H1 (cell line): ENCODE measurements at regions not wholly inside any gene's neighbourhood (a gene's known extent, or its start where the extent isn't known, plus 50 kb on each side); places are given as distances from the start of the nearest gene placed in this dataset.

Experiments
- CTCF ChIA-PET: fragments of 300-600 bp; sonication (Branson Sonifier 250); formaldehyde crosslinking; loops from one replicate; lab custom pipeline; 2021; ENCODE audit not compliant: partially characterized antibody; lab: Charles Lee
- POLR2A ChIA-PET: fragments of 300-600 bp; sonication (Branson Sonifier 250); formaldehyde crosslinking; loops from one replicate; lab custom pipeline; 2021; ENCODE audit warnings: inconsistent platforms; ENCODE audit not compliant: partially characterized antibody; lab: Charles Lee
- DNase-seq, 2 experiments: peaks; one replicate each; pipeline versions ENCODE4 v3.0.0 to v3.0.0-alpha.2; 2010 to 2022; ENCODE audit warnings: low spot score in 2 of 2, low read depth in 1 of 2, mixed read lengths in 1 of 2
- FAIRE-seq: peaks from 2 replicates; lab custom pipeline; 2011; peaks lifted over from hg19 to GRCh38; lab: Jason Lieb, UNC
- H2AFZ ChIP-seq: 2 replicates; pipeline ENCODE4 v1.8.1; 2012; ENCODE audit warnings: low read length, inconsistent platforms
- H2AK5ac ChIP-seq: 2 replicates; pipeline ENCODE4 v1.6.1; 2013; ENCODE audit warnings: low read depth, low read length
- H2BK120ac ChIP-seq: replicated peaks from 2 replicates; pipeline ENCODE3; 2013; ENCODE audit warnings: low read depth, low read length, inconsistent platforms
- H2BK12ac ChIP-seq: 2 replicates; pipeline ENCODE4 v1.6.1; 2013; ENCODE audit warnings: low read depth, low read length
- H2BK15ac ChIP-seq: 2 replicates; pipeline ENCODE4 v1.6.1; 2013; ENCODE audit warnings: low read length
- H2BK20ac ChIP-seq: 2 replicates; pipeline ENCODE4 v1.6.1; 2013; ENCODE audit warnings: low read length
- H2BK5ac ChIP-seq: 2 replicates; pipeline ENCODE4 v1.6.1; 2013; ENCODE audit warnings: low read depth, low read length
- H3K14ac ChIP-seq: 2 replicates; pipeline ENCODE4 v1.6.1; 2013; ENCODE audit warnings: inconsistent platforms; ENCODE audit not compliant: insufficient read length
- H3K18ac ChIP-seq: 2 replicates; pipeline ENCODE4 v1.6.1; 2013; ENCODE audit warnings: low read length; ENCODE audit errors: extremely low read depth
- H3K23ac ChIP-seq: 2 replicates; pipeline ENCODE4 v1.6.1; 2013; ENCODE audit warnings: inconsistent platforms; ENCODE audit not compliant: insufficient read length
- H3K23me2 ChIP-seq: 2 replicates; pipeline ENCODE4 v1.6.1; 2013; ENCODE audit warnings: low read depth, low read length
- H3K27ac ChIP-seq: 2 replicates; pipeline ENCODE4 v1.6.1; 2011; ENCODE audit warnings: low read depth, low read length, inconsistent platforms
- H3K27me3 ChIP-seq, 4 experiments: replicated peaks in 1 of 4; 1 replicate in 1 of 4; 2 replicates in 3 of 4; pipeline versions ENCODE4 v1.6.1 to v1.8.1; 2011 to 2013; ENCODE audit warnings: low read length in 3 of 4, mild to moderate bottlenecking in 3 of 4, inconsistent platforms in 2 of 4, mixed read lengths in 2 of 4, moderate library complexity in 1 of 4; ENCODE audit not compliant: control insufficient read depth in 3 of 4, insufficient read depth in 3 of 4; ENCODE audit errors: extremely low read depth in 1 of 4
- H3K36me3 ChIP-seq, 4 experiments: 2 replicates each; pipeline versions ENCODE4 v1.6.1 to v1.8.1; 2011 to 2013; ENCODE audit warnings: mild to moderate bottlenecking in 4 of 4, low read length in 3 of 4, moderate library complexity in 2 of 4, control low read depth in 1 of 4, inconsistent platforms in 1 of 4; ENCODE audit not compliant: insufficient read depth in 4 of 4, control insufficient read depth in 2 of 4
- H3K4ac ChIP-seq: replicated peaks from 2 replicates; pipeline ENCODE3; 2013; ENCODE audit warnings: low read length, low read depth, mixed read lengths, inconsistent platforms; ENCODE audit not compliant: insufficient read length
- H3K4me1 ChIP-seq, 4 experiments: replicated peaks in 1 of 4; 1 replicate in 1 of 4; 2 replicates in 3 of 4; pipeline versions ENCODE4 v1.6.1 to v1.8.1; 2011 to 2013; ENCODE audit warnings: low read length in 3 of 4, inconsistent platforms in 2 of 4, mixed read lengths in 1 of 4; ENCODE audit not compliant: insufficient read depth in 4 of 4, control insufficient read depth in 3 of 4
- H3K4me2 ChIP-seq, 2 experiments: 2 replicates each; pipeline versions ENCODE4 v1.6.1 to v1.8.1; 2011 to 2013; ENCODE audit warnings: low read depth in 2 of 2, low read length in 2 of 2, control low read depth in 1 of 2, inconsistent platforms in 1 of 2, mild to moderate bottlenecking in 1 of 2; ENCODE audit not compliant: insufficient read depth in 1 of 2
- H3K4me3 ChIP-seq, 4 experiments: fragments of 200-600, 300-600 bp in 1 of 4; sonication (generic), shearing (Covaris generic), sonication (Bioruptor Twin) in 1 of 4; 2 replicates each; pipeline versions ENCODE4 v1.5.1 to v1.8.1; 2011 to 2016; ENCODE audit warnings: low read length in 4 of 4, low read depth in 3 of 4, control low read depth in 2 of 4, inconsistent platforms in 2 of 4, mild to moderate bottlenecking in 2 of 4, mixed read lengths in 1 of 4, moderate library complexity in 1 of 4; ENCODE audit not compliant: insufficient read depth in 2 of 4; ENCODE audit errors: extremely low read depth in 1 of 4
- H3K56ac ChIP-seq: replicated peaks from 2 replicates; pipeline ENCODE3; 2013; ENCODE audit warnings: low read depth, mild to moderate bottlenecking, mixed read lengths, low read length, inconsistent platforms; ENCODE audit not compliant: insufficient read length
- H3K79me1 ChIP-seq: 2 replicates; pipeline ENCODE4 v1.6.1; 2013; ENCODE audit warnings: low read depth, low read length, control low read depth
- H3K79me2 ChIP-seq, 2 experiments: 2 replicates each; pipeline versions ENCODE4 v1.6.1 to v1.8.1; 2012 to 2013; ENCODE audit warnings: low read length in 2 of 2, mild to moderate bottlenecking in 2 of 2, inconsistent platforms in 1 of 2; ENCODE audit not compliant: insufficient read depth in 2 of 2, control insufficient read depth in 1 of 2
- H3K9ac ChIP-seq, 4 experiments: replicated peaks in 1 of 4; 1 replicate in 1 of 4; 2 replicates in 3 of 4; pipeline versions ENCODE4 v1.6.1 to v1.8.1; 2011 to 2013; ENCODE audit warnings: low read depth in 3 of 4, low read length in 3 of 4, control low read depth in 2 of 4, mild to moderate bottlenecking in 2 of 4, moderate library complexity in 2 of 4, inconsistent platforms in 1 of 4; ENCODE audit errors: extremely low read depth in 1 of 4
- H3K9me3 ChIP-seq, 2 experiments: 2 replicates each; pipeline versions ENCODE4 v1.6.1 to v1.8.1; 2012 to 2013; ENCODE audit warnings: mild to moderate bottlenecking in 2 of 2, moderate library complexity in 2 of 2, control low read depth in 1 of 2, inconsistent platforms in 1 of 2, low read depth in 1 of 2, low read length in 1 of 2, mixed read lengths in 1 of 2; ENCODE audit not compliant: insufficient read depth in 2 of 2
- H4K20me1 ChIP-seq, 2 experiments: replicated peaks in 1 of 2; 2 replicates each; pipeline versions ENCODE3 to v1.8.1; 2011 to 2013; ENCODE audit warnings: inconsistent platforms in 2 of 2, low read length in 2 of 2, mild to moderate bottlenecking in 1 of 2; ENCODE audit not compliant: insufficient read depth in 2 of 2, control insufficient read depth in 1 of 2
- H4K5ac ChIP-seq: 2 replicates; pipeline ENCODE4 v1.6.1; 2013; ENCODE audit warnings: low read length, low read depth, mixed read lengths, inconsistent platforms; ENCODE audit not compliant: insufficient read length
- H4K8ac ChIP-seq: 2 replicates; pipeline ENCODE4 v1.8.0; 2013; ENCODE audit warnings: mild to moderate bottlenecking, moderate library complexity, low read length, inconsistent platforms; ENCODE audit not compliant: insufficient read depth; ENCODE audit errors: extremely low read depth
- H4K91ac ChIP-seq: replicated peaks from 2 replicates; pipeline ENCODE3; 2013; ENCODE audit warnings: low read length, mixed read lengths, inconsistent platforms; ENCODE audit not compliant: insufficient read length
- ASH2L ChIP-seq: fragments of 200-600, 300-600 bp; sonication (generic); IDR thresholded peaks from one replicate; pipeline ENCODE4 v1.7.1; 2017; ENCODE audit warnings: low read length
- CHD1 ChIP-seq: IDR thresholded peaks from 2 replicates; pipeline ENCODE4 v1.6.1; 2012; ENCODE audit warnings: low read depth, low read length, improper control_type of control experiment
- CREB1 ChIP-seq: IDR thresholded peaks from 2 replicates; pipeline ENCODE4 v1.6.1; 2012; ENCODE audit warnings: inconsistent platforms
- JUND ChIP-seq: IDR thresholded peaks from 2 replicates; pipeline ENCODE4 v1.6.1; 2011; ENCODE audit warnings: mild to moderate bottlenecking, improper control_type of control experiment, low read length
- KDM5A ChIP-seq: fragments of 200-600 bp; IDR thresholded peaks from 2 replicates; pipeline ENCODE4 v1.7.1; 2012; ENCODE audit warnings: mild to moderate bottlenecking, low read length, inconsistent platforms, mixed read lengths
- NANOG ChIP-seq: IDR thresholded peaks from 2 replicates; pipeline ENCODE4 v1.6.1; 2011; ENCODE audit warnings: low read length, low read depth, mild to moderate bottlenecking, inconsistent platforms; ENCODE audit not compliant: insufficient read depth, poor library complexity, severe bottlenecking
- POLR2A ChIP-seq, 2 experiments: IDR thresholded peaks; 1 replicate in 1 of 2; 2 replicates in 1 of 2; pipeline ENCODE4 v1.6.1; 2011; ENCODE audit warnings: low read depth in 2 of 2, low read length in 2 of 2, mild to moderate bottlenecking in 2 of 2; ENCODE audit errors: control extremely low read depth in 1 of 2
- POLR2AphosphoS5 ChIP-seq: IDR thresholded peaks from 2 replicates; pipeline ENCODE4 v1.6.1; 2011; ENCODE audit warnings: low read depth, low read length
- SIN3A ChIP-seq, 2 experiments: IDR thresholded peaks in 1 of 2; conservative IDR thresholded peaks in 1 of 2; 2 replicates each; pipeline ENCODE4 v1.6.1; 2011 to 2012; ENCODE audit warnings: low read length in 2 of 2, improper control_type of control experiment in 1 of 2, low read depth in 1 of 2, mild to moderate bottlenecking in 1 of 2
- SIRT6 ChIP-seq: IDR thresholded peaks from one replicate; pipeline ENCODE4 v1.7.1; 2012; ENCODE audit warnings: low read length, inconsistent platforms
- SUZ12 ChIP-seq: fragments of 200-600 bp; sonication (generic); IDR thresholded peaks from 2 replicates; pipeline ENCODE4 v1.6.1; 2012; ENCODE audit warnings: mild to moderate bottlenecking, inconsistent platforms, low read length, moderate library complexity, mixed read lengths
- YY1 ChIP-seq: IDR thresholded peaks from 2 replicates; pipeline ENCODE4 v1.6.1; 2011; ENCODE audit warnings: low read depth, mild to moderate bottlenecking, low read length
- WGBS, 2 experiments: shearing (Covaris generic) in 1 of 2; methylation state at CpG; one replicate each; pipeline versions ENCODE4 v1.1.6 to v1.1.7; 2013 to 2015; ENCODE audit warnings: low lambda C conversion rate in 2 of 2, mixed read lengths in 2 of 2, inconsistent platforms in 1 of 2, low coverage in 1 of 2, missing lambda C conversion rate in 1 of 2; ENCODE audit not compliant: insufficient replicate concordance in 2 of 2, insufficient coverage in 1 of 2, insufficient read length in 1 of 2; ENCODE audit errors: extremely low coverage in 1 of 2, missing lambda C conversion rate in 1 of 2; 5-methylcytosine and 5-hydroxymethylcytosine counted together

DNA sequence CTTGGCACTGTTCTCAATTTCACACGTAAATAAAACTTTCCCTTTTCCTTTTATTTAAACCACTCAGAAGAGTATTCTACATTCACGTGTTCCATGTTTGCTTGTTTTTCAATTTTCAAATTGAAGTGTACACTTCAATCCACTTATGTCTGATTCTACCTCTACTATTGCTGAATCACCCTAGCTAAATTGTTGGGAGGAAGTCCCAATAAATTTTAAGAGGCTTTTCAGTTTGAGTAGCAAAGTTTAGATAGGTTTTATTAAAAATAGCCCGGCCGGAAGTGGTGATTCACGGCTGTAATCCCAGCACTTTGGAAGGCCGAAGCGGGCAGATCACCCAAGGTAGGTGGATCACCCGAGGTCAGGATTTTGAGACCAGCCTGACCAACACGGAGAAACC is 1414.7 kb upstream of the CELF2 start:
- DNase-seq (no peak), FAIRE-seq (no peak)
- Histone ChIP-seq H2BK12ac (no peak overlapping the region), H4K8ac (no peak overlapping the region), H3K56ac (no peak overlapping the region), H3K18ac (no peak overlapping the region), H3K9ac (no peak overlapping the region), H3K4me3 (no peak overlapping the region), H3K23me2 (no peaks in the 10 kb centered on the region), H3K79me2 (no peaks in the 10 kb centered on the region), H3K23ac (no peak overlapping the region), H3K9me3 (no peaks in the 10 kb centered on the region), H2AFZ (no peak overlapping the region), H2BK20ac (no peak overlapping the region), H3K4me2 (no peak overlapping the region), H4K5ac (no peak overlapping the region), H2BK120ac (no peak overlapping the region), H3K4ac (no peak overlapping the region), H3K14ac (no peak overlapping the region), H3K27me3 (peaks cover 0 to 1% (median 0%) of the 10 kb centered on the region in 4 experiments; a peak in 1 of 7 replicates), H3K79me1 (no peaks in the 10 kb centered on the region), H3K36me3 (no peaks in the 10 kb centered on the region), H2AK5ac (no peak overlapping the region), H3K4me1 (no peaks in the 10 kb centered on the region; a peak in 1 of 7 replicates), H2BK5ac (no peak overlapping the region), H2BK15ac (no peak overlapping the region), H4K91ac (no peak overlapping the region), H3K27ac (no peak overlapping the region), H4K20me1 (no peaks in the 10 kb centered on the region)
- CTCF ChIA-PET = interaction anchor here (0.9 kb wide), 1 partner anchor 8 kb away, joined by 5 read pairs; no protein-coding TSS in a partner anchor
- TF ChIP-seq YY1 = no peak
- TF ChIP-seq NANOG = no peak
- no peak for TF ChIP-seq POLR2AphosphoS5
- TF ChIP-seq SUZ12 = no peak
- no peak for TF ChIP-seq JUND
- no peak for TF ChIP-seq POLR2A (IDR thresholded peaks at IDR 0.05; ENCODE audit: control extremely low read depth in 1 of 2, low read depth in 2 of 2, low read length in 2 of 2)
- TF ChIP-seq SIN3A (conservative IDR thresholded peaks at IDR 0.05 in 1 of 2, IDR thresholded peaks at IDR 0.05 in 1 of 2; ENCODE audit: low read depth in 1 of 2, low read length in 2 of 2) = no peak
- no peak for TF ChIP-seq SIRT6
- no peak for TF ChIP-seq CHD1
- no peak for TF ChIP-seq KDM5A
- no peak for TF ChIP-seq CREB1
- no peak for TF ChIP-seq ASH2L
- 89% methylated on average over 9 of the region's 9 CpGs; no CpG with 5 or more reads in 1 of the 2 experiments for WGBS, 2 experiments
- POLR2A ChIA-PET = no interaction called here
